LNCaP clone FGC (cell line): ENCODE measurements at regions not wholly inside any gene's neighbourhood (a gene's known extent, or its start where the extent isn't known, plus 50 kb on each side); places are given as distances from the start of the nearest gene placed in this dataset.

Experiments used
- DNase-seq: peaks from one replicate; pipeline ENCODE4 v3.0.0-alpha.2; 2011; ENCODE audit warnings: low read depth
- H3K4me3 ChIP-seq: 2 replicates; pipeline ENCODE4 v1.5.1; 2011; ENCODE audit warnings: mild to moderate bottlenecking, low read depth, low read length, control low read depth
- TF ChIP-seq, protein P1 (sequence below): IDR thresholded peaks from 2 replicates; pipeline ENCODE4 v1.5.1; 2012; ENCODE audit warnings: mild to moderate bottlenecking; ENCODE audit not compliant: control insufficient read depth, insufficient read depth; ENCODE audit errors: extremely low read depth

DNA sequence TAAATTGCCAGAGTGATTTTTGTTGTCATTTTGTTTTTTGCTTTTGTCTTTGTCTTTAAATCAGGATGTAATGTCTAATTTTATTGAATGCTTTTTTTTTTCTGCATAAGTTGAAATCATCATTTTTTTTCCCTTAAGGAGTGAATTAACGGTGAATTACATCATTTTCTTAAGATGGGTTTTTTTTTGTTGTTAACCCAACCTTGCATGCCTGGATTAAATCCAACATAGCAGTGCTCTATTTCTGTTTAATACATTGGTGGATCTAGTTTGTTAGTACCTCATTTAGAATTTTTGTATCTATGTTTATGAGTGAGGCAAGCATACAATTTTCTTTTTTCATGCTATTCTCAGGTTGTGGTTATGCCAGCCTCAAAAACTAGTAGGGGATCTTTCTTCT lies 186.4 kb upstream of the TMC3 start:
- H3K4me3 ChIP-seq: no peak overlapping the region
- TF ChIP-seq, protein P1, sequence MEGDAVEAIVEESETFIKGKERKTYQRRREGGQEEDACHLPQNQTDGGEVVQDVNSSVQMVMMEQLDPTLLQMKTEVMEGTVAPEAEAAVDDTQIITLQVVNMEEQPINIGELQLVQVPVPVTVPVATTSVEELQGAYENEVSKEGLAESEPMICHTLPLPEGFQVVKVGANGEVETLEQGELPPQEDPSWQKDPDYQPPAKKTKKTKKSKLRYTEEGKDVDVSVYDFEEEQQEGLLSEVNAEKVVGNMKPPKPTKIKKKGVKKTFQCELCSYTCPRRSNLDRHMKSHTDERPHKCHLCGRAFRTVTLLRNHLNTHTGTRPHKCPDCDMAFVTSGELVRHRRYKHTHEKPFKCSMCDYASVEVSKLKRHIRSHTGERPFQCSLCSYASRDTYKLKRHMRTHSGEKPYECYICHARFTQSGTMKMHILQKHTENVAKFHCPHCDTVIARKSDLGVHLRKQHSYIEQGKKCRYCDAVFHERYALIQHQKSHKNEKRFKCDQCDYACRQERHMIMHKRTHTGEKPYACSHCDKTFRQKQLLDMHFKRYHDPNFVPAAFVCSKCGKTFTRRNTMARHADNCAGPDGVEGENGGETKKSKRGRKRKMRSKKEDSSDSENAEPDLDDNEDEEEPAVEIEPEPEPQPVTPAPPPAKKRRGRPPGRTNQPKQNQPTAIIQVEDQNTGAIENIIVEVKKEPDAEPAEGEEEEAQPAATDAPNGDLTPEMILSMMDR: no peak
- no peak for DNase-seq

DNA sequence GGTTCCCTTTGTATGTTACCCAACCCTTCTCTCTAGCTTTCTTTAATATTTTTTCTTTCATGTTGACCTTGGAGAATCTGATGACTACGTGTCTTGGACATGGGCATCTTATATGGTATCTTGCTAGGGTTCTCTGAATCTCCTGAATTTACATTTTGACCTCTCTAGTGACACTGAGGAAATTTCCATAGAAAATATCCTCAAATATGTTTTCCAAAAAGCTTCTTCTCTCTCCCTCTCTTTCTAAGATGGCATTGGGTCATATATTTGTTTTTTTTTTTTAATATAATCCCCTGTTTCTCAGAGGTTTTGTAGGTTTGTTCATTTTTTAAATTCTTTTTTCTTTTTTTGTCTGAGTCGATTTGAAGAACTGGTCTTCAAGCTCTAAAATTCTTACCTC lies 184.0 kb upstream of the TMC3 start:
- no peak overlapping the region for H3K4me3 ChIP-seq
- DNase-seq: no peak
- TF ChIP-seq, protein P1: no peak

DNA sequence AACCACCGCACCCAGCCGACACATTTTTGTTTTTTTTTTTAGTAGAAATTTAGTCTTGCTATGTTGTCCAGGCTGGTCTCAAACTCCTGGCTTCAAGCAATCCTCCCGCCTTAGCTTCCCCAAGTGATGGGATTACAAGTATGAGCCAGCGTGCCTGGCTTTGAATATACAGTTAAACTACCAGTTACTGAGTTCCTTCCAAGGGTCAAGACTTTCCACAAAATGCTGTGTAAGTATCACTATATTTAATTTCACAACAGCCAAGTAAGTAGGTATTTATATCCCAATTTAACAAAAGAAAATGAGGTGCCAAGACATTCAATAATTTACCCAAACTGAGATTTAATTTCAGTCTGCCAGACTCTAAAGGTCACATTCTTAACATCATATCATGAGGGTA lies 181.3 kb upstream of the TMC3 start:
- no peak for DNase-seq
- TF ChIP-seq, protein P1: no peak
- no peak overlapping the region for H3K4me3 ChIP-seq

DNA sequence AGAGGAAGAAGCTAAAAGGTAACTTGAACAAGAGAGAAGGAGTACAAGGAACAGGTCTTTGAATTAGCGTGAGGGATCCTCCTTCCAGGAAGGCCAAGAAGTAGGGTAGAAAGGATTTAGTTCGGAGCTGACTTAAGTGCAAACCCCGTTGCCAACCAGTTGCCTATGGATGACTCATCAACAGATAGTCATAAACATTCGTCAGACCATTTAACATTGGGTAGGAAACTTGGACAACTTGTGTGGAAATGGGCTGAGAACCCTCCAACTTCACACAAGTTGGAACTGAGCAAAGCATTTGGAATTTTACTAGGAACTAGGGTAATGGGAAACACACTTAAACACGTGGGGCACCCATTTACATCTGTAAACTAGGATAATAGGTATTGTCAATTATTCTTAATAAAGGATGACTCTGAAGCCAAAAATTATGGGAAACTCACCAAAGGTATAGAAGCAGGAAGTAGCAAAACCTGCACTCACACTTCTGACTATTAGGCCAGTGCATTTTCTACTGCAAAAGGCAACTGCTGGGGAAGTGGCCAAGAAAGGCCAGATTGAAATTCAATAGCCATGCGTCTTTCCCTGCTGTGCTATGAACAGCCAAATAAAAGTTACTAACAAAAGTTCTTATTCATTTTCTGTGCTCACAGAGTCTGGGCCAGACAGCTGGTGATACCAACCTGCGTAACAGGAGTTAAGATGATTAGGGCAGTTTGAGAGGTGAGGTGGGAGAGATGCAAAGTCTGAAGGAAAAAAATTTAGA lies 174.5 kb upstream of the TMC3 start:
- H3K4me3 ChIP-seq: no peak overlapping the region
- DNase-seq: no peak
- TF ChIP-seq, protein P1: no peak

DNA sequence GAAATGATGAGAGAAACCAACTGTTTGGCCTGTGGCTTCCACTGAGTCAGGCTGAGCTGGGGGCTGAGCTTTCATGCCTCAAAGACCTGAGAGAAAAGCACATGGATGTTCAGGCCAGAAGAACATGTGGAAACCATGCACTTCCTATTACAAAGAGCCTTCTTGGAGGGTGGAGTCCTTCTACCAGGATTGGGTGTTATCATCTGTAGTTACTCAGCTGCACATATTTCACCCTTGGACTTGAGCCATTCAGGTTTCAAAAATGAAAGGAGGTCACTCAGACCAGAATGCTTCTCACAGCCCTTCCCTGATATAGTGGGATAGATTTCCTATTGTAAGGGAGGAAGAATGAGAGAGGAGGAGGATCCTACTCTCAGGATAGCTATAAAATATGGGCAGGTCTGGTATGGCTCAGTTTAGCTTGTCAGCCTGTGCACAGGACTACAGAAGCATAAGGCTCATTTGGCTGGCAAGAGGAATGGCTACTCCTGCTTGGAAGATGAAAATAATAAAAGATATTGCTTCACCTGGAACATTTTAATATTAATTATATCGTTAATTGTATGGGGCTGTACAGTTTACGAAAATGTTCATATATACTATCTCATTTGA lies 173.6 kb upstream of the TMC3 start:
- H3K4me3 ChIP-seq: no peak overlapping the region
- TF ChIP-seq, protein P1: no peak
- DNase-seq: no peak

DNA sequence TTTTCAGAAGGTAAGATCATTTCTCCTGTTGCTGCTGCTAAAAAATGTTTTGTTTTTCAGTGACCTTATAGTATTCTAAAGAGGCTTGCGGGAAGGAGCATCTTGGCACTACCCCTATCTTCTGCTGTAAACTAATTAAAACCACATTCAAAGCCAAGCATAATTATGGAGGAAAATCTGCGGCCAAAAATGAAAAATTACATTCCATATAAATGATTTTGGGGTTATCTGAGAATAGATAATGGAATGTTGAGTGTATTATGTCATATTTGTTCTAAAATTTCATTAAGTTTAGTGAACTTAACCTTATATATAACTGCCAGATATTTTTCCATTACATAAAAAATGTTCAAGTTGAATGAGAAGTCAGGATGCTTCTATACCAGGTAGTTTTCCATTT lies 170.4 kb upstream of the TMC3 start:
- no peak overlapping the region for H3K4me3 ChIP-seq
- DNase-seq: no peak
- TF ChIP-seq, protein P1: no peak
